Mammary epithelial cell (primary cell): ENCODE measurements at regions not wholly inside any gene's neighbourhood (a gene's known extent, or its start where the extent isn't known, plus 50 kb on each side); places are given as distances from the start of the nearest gene placed in this dataset.

Source experiments
- EZH2 ChIP-seq: IDR thresholded peaks from 2 replicates; pipeline ENCODE4 v1.6.1; 2012; ENCODE audit warnings: low read length, inconsistent platforms, borderline replicate concordance
- TF ChIP-seq, protein P1 (sequence below), 2 donors: IDR thresholded peaks in 1 of 2; conservative IDR thresholded peaks in 1 of 2; 2 replicates each; pipeline ENCODE4 v1.5.1; 2011 to 2012; ENCODE audit warnings: inconsistent platforms in 2 of 2, low read length in 2 of 2, mild to moderate bottlenecking in 2 of 2, control low read depth in 1 of 2, low read depth in 1 of 2; ENCODE audit not compliant: insufficient read depth in 1 of 2; ENCODE audit errors: extremely low read depth in 1 of 2

DNA sequence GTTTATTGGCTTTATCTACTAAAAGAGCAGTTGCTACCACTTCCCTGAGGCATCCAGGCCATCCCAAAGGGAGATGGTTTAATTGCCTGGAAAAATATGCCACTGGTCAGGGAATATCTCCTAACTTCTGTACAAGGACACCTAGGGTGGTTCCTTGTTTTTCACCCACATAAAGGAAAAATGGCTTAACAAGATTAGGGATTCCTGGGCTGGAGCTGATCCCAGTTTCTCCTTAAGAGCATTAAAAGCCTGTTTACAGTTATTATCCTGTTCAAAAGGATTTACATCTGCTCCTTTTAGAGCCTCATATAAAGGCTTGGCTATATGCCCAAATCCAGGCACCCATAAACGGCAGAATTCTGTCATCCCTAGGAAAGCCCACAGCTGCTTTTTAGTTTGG is 70.2 kb upstream of the WNT7A start:
- TF ChIP-seq, protein P1, sequence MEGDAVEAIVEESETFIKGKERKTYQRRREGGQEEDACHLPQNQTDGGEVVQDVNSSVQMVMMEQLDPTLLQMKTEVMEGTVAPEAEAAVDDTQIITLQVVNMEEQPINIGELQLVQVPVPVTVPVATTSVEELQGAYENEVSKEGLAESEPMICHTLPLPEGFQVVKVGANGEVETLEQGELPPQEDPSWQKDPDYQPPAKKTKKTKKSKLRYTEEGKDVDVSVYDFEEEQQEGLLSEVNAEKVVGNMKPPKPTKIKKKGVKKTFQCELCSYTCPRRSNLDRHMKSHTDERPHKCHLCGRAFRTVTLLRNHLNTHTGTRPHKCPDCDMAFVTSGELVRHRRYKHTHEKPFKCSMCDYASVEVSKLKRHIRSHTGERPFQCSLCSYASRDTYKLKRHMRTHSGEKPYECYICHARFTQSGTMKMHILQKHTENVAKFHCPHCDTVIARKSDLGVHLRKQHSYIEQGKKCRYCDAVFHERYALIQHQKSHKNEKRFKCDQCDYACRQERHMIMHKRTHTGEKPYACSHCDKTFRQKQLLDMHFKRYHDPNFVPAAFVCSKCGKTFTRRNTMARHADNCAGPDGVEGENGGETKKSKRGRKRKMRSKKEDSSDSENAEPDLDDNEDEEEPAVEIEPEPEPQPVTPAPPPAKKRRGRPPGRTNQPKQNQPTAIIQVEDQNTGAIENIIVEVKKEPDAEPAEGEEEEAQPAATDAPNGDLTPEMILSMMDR (conservative IDR thresholded peaks at IDR 0.05 in 1 of 2, IDR thresholded peaks at IDR 0.05 in 1 of 2; ENCODE audit: extremely low read depth in 1 of 2, insufficient read depth in 1 of 2, low read depth in 1 of 2, low read length in 2 of 2): no peak
- no peak for TF ChIP-seq EZH2
